ENCODE measurements at regions not wholly inside any gene's neighbourhood (a gene's known extent, or its start where the extent isn't known, plus 50 kb on each side); places are given as distances from the start of the nearest gene placed in this dataset.
"Not testable (repeated sequence)": the region's sequence is repeated elsewhere in the genome, so short reads cannot be mapped to it uniquely, and the experiment has no call there.

DNA sequence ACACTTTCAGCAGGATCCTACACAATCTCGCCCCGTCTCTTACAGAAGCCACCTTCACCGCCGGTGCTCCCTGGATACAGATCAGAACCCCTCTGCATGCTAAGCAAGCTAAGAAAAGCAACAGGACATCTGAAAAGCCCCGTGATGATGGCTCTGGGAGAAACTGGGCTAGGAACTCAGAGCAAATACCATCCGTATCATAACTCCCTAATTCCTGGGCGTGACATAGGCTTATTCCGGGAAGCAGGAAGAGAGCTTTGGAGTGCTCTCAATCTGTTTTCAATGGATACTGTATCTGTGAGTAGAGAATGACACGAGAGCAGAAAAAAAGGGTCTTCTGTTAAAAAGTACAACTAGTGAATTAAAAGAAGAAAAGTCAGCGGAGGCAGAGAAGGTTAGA is 121.6 kb downstream of the SPP2 start:
- H3K4me3 ChIP-seq (ENCODE audit: low read depth, poor library complexity, severe bottlenecking), result no peak overlapping the region
- TF ChIP-seq POLR2A (IDR thresholded peaks at IDR 0.05), result no peak
- TF ChIP-seq, protein P1, sequence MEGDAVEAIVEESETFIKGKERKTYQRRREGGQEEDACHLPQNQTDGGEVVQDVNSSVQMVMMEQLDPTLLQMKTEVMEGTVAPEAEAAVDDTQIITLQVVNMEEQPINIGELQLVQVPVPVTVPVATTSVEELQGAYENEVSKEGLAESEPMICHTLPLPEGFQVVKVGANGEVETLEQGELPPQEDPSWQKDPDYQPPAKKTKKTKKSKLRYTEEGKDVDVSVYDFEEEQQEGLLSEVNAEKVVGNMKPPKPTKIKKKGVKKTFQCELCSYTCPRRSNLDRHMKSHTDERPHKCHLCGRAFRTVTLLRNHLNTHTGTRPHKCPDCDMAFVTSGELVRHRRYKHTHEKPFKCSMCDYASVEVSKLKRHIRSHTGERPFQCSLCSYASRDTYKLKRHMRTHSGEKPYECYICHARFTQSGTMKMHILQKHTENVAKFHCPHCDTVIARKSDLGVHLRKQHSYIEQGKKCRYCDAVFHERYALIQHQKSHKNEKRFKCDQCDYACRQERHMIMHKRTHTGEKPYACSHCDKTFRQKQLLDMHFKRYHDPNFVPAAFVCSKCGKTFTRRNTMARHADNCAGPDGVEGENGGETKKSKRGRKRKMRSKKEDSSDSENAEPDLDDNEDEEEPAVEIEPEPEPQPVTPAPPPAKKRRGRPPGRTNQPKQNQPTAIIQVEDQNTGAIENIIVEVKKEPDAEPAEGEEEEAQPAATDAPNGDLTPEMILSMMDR (IDR thresholded peaks at IDR 0.05), result no peak
- 67 to 79% methylated on average over 10 of the region's 10 CpGs for WGBS, 2 donors
- intact Hi-C loops (cut with DNase I; ENCODE audit: low total_unique reads), result no loop called here
- DNase-seq (ENCODE audit: low spot score in 2 of 2), result no peak

DNA sequence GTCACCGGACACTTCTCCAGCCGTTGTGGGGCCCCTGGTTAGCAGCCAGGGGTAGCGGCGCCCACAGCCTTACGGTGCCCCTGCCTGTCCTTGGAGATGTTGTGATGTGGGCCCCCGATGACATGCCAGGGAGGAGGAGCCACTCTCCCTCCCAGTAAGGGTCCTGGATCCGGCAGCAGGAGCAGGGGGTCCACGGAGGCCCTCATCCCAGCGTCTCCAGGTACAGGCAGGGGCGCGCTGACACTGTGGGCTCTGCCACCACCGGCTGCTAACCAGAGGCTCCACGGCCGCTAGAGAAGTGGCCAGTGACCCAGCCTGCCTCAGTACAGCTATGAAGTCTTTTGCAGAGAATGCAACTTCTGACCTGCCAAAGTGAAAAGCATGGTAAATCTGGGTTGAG is 121.2 kb downstream of the SPP2 start:
- TF ChIP-seq POLR2A (IDR thresholded peaks at IDR 0.05), result no peak
- TF ChIP-seq, protein P1 (IDR thresholded peaks at IDR 0.05), result no peak
- WGBS, 2 donors, result 88 to 95% methylated on average over 14 of the region's 14 CpGs

GRCh38 chr2:234169674-234170073 is 119.2 kb downstream of the SPP2 start:
- no peak for DNase-seq (ENCODE audit: low spot score in 2 of 2)
- no peak overlapping the region for H3K4me3 ChIP-seq (ENCODE audit: low read depth, poor library complexity, severe bottlenecking)
- intact Hi-C loops (cut with DNase I; ENCODE audit: low total_unique reads), result no loop called here
- whole genome bisulfite sequencing, 2 donors, result 82 to 100% methylated on average over 1 of the region's 1 CpG
- no peak for TF ChIP-seq POLR2A (IDR thresholded peaks at IDR 0.05)
- TF ChIP-seq, protein P1 (IDR thresholded peaks at IDR 0.05), result no peak

More for the DNA sequence above, 121.2 kb downstream of the SPP2 start:
- no peak overlapping the region for H3K4me3 ChIP-seq (ENCODE audit: low read depth, poor library complexity, severe bottlenecking)
- no peak for DNase-seq (ENCODE audit: low spot score in 2 of 2)
- intact Hi-C loops (cut with DNase I; ENCODE audit: low total_unique reads), result no loop called here

DNA sequence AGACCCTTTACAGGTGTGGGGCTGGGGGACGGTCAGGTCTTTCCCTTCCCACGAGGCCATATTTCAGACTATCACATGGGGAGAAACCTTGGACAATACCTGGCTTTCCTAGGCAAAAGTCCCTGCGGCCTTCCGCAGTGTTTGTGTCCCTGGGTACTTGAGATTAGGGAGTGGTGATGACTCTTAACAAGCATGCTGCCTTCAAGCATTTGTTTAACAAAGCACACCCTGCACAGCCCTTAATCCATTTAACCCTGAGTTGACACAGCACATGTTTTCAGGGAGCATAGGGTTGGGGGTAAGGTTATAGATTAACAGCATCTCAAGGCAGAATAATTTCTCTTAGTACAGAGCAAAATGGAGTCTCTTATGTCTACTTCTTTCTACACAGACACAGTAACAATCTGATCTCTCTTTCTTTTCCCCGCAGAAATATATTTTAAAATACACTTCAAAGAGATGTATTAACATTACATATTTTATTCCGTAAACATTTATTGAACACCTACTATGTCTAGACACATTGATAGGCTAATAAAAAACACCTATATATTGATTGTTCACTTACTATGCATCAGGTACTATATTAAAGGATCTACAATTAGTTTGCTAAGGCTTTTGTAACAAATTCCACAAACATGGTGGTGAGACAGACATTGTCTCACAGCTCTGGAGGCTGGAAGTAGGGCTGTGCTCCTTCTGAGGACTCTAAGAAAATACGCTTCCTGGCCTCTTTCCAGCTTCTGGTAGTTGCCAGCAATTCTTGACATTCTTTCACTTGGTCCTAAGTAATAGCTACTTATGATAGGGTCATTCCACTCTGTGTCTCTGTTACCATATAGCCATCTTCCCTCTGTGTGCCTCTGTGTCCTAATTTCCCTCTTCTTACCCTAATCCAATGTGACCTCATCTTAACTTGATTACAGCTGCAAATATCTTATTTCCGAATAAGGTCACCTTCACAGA is 118.4 kb downstream of the SPP2 start:
- 59 to 61% methylated on average over 8 of the region's 8 CpGs for WGBS, 2 donors
- H3K4me3 ChIP-seq (ENCODE audit: low read depth, poor library complexity, severe bottlenecking); DNase-seq (ENCODE audit: low spot score in 2 of 2); intact Hi-C loops (cut with DNase I; ENCODE audit: low total_unique reads): not testable (repeated sequence)

GRCh38 chr2:234166531-234166930 is 116.0 kb downstream of the SPP2 start:
- intact Hi-C loops (cut with DNase I; ENCODE audit: low total_unique reads), result no loop called here
- DNase-seq (ENCODE audit: low spot score in 2 of 2), result no peak
- no peak overlapping the region for H3K4me3 ChIP-seq (ENCODE audit: low read depth, poor library complexity, severe bottlenecking)
- WGBS, 2 donors, result 91 to 93% methylated on average over 3 of the region's 3 CpGs
- TF ChIP-seq, protein P1 (IDR thresholded peaks at IDR 0.05), result no peak
- TF ChIP-seq POLR2A (IDR thresholded peaks at IDR 0.05), result no peak

GRCh38 chr2:234165421-234165820 is 114.9 kb downstream of the SPP2 start:
- TF ChIP-seq, protein P1 (IDR thresholded peaks at IDR 0.05), result no peak
- TF ChIP-seq POLR2A (IDR thresholded peaks at IDR 0.05), result no peak
- WGBS, 2 donors, result 44 to 59% methylated on average over 5 of the region's 5 CpGs
- no peak for DNase-seq (ENCODE audit: low spot score in 2 of 2)
- H3K4me3 ChIP-seq (ENCODE audit: low read depth, poor library complexity, severe bottlenecking), result no peak overlapping the region
- intact Hi-C loops (cut with DNase I; ENCODE audit: low total_unique reads), result no loop called here

All from lower leg skin (tissue), 4 donors.